Nucleus accumbens (tissue), 56 donors: ENCODE measurements at regions not wholly inside any gene's neighbourhood (a gene's known extent, or its start where the extent isn't known, plus 50 kb on each side); places are given as distances from the start of the nearest gene placed in this dataset.
A peak's percentile ranks its signal among the peaks of the same experiment; 100 is the strongest.

Experiments
- DNase-seq, 56 donors: peaks; one replicate each; lab custom pipeline; 2025; lab: John Stamatoyannopoulos, UW

DNA sequence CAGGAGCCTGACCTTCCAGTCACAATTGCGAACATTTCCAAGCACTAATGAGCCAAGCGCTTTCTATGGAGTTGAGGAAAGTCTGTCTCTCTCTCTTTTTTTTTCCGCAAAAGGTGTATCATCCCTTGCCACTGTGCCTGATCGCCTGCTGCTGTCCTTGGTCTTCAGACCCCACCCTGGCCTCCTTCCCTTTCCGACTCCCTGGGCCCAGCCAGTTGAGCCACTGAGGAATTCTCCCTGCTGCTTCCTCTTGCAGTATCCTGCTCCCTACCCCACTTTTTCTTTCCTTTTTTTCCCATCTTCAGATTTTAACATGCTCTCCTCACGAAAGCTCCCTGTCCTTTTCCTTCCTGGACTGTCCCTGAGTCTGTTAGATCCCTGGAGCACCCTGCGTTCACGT, 396.5 kb upstream of the C2CD4B start:
- no peak for DNase-seq

DNA sequence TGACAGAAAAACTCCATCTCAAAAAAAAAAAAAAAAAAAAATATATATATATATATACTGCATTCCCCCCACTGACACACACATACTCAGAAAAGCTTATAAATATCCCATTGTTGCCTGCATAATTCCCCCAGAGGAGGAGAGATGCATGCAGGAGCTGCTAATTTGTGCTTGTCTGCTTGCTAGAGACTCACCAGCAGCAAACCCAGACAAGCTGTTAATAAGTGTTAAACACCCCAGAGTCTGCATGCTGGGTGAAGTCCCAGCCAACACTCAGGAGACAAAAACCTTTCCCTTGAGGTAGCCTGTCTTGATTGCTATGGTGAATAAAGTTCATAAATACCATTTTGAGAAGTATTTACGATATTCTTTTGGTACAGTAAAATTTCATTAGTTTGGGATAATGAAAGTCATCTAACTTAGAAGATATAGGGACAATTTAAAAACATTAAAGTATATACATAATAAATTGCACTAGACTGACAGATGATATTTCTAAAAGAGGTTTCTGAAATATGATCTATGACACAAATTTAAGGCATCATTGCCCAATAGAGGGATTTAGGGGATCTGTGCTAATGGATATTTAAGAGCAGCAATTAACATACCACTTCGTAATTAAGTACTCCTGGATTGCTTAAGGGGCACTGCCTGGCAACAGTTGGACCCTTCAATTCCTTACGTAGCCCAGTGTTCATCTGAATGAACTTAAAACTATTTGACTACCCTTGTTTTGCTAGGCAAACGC, 400.0 kb upstream of the C2CD4B start:
- DNase-seq, result no peak

DNA sequence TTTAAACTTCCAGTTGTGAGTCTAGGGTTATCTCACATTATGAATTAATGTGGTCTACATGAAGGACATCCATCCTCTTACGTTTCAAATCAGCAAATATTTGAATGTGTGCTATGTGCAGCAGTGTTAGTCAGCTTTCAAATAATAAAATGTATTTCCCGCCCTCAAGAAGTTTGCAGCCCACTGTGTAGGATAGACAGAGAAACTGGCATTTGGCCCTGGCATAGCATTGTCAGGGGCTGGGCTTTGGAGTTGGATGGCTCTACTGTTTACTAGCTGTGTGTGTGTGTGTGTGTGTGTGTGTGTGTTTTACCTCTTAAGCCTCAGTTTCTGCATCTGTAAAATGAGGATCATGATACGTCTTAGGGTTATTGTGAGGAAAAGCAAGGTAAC, 400.5 kb upstream of the C2CD4B start:
- DNase-seq, result no peak

- no peak for DNase-seq
Observed at GRCh38 chr15:62566248-62566647, 401.2 kb upstream of the C2CD4B start.

DNA sequence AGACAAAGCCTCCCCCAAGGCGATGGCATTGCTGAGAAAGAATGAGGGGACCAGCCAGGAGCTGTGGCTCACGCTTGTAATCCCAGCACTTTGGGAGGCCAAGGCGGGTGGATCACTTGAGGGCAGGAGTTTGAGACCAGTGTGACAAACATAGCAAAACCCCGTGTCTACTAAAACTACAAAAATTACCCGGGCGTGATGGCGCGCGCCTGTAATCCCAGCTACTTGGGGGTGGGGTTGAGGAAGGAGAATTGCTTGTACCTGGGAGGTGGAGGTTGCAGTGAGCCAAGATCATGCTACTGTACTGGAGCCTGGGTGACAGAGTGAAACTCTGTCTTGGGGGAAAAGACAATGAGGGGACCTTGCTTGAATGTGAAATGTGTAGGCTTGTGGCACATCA, 402.4 kb upstream of the C2CD4B start:
- DNase-seq, result no peak

- DNase-seq, result no peak
Observed at GRCh38 chr15:62568004-62568403, 402.9 kb upstream of the C2CD4B start.

GRCh38 chr15:62568702-62569101, 403.6 kb upstream of the C2CD4B start:
- no peak for DNase-seq

DNA sequence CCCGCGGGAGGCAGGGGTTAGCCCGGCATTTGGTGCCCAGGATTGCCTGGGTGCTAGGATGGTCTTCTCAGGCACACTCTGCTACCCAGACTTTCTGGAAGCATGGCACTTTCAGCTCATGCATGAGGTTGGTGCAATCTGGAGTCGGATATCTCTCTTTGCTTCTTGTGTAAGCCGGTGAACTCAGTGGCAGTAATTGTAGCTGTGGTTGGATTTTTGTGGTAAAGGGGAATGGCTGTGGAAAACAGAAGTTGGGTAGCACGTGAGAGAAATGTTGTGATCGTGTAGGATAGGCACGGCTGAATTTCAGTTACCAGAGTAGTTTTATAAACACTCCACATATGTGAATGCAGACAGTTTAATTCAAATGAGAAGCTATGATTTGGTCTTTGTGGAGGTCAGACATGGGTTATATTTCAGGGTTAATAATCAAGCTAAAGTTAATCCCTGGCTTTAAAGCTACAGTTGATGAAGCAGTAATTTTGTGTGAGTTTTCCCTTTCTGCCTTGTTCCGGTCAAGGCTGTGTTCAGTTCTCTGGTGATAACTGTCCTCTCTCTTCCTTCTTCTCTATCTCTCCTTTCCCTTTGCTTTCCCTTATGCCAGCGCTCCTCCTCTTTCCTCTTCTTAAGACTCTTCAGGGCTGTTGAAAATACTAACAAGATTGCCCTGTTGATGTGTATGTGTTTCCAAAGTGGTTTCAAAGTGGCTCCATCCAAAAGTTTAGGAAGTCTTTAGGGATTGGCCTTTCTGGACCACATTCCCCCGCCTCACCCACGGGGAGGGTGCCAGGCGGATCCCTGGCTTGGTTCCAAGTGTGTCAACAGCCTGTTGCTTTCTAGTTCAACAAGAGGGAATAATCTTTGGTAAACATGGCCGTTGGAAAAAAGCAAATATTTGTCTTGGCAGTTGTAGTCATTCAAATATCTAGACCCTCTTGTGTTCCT, 404.6 kb upstream of the C2CD4B start:
- peak in 10 of 56 donors; percentile 1 to 56 (median 26) for DNase-seq

- no peak for DNase-seq
Observed at GRCh38 chr15:62570405-62570783, 405.3 kb upstream of the C2CD4B start.

GRCh38 chr15:62571072-62571471, 406.0 kb upstream of the C2CD4B start:
- DNase-seq, result no peak

- no peak for DNase-seq
Observed at GRCh38 chr15:62572797-62573196, 407.7 kb upstream of the C2CD4B start.

- DNase-seq, result no peak
Observed at GRCh38 chr15:62573876-62574275, 408.8 kb upstream of the C2CD4B start.

DNA sequence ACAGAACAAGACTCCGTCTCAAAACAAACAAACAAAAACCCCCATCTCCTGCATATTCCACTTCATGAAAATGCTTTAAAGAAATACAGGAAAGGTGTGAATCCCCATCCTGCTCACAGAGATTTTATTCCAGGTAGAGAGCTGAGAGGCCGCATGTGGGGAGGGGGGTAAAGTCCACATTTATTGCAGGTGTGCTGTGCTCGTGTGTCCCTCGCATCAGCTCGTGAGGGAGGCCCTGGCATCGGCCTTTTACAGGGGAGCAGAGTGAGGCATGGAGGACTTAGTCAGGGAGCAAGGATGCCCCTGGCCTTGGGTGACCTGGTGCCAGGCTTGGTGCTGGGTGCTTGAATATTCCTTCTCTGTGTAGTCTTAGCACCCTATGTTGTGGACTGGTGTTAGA, 413.5 kb upstream of the C2CD4B start:
- no peak for DNase-seq

DNA sequence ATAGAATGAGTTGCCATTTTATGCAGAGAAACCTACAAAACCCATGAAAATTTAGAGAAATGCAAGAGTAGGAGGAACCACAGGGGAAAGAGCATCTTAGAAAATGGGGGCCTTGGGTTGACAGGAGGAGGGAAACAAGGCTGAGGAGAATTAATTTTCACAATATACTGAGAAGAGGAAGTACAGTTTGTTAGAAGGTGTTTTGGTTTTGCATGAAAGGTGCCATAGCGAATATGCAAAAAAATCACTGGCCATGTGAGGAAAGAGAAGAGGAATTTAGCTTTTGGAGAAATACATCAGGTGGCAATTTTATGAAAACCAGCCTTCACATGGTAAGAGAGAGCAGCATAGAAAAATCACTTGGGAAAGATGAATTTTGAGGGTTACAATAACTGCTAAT, 413.9 kb upstream of the C2CD4B start:
- no peak for DNase-seq

DNA sequence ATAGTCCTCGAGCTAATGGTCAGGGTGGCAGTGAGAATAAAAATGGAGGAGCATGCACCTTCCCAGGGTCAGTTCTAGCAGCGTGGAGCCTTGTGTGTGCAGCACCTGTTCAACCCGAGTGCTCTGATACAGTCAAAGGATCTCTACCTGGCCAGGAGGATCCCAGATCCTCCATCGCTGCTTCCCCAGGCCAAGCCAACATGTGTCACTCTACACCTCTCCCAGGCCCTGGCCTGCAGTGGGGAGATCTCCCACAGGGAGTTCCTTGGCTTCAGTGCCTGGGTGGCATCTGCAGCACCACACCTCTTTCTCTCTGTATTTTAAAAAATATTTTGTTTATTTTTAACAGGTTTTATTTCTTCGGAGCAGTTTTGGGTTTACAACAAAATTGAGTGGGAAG, 414.8 kb upstream of the C2CD4B start:
- DNase-seq, result no peak

DNA sequence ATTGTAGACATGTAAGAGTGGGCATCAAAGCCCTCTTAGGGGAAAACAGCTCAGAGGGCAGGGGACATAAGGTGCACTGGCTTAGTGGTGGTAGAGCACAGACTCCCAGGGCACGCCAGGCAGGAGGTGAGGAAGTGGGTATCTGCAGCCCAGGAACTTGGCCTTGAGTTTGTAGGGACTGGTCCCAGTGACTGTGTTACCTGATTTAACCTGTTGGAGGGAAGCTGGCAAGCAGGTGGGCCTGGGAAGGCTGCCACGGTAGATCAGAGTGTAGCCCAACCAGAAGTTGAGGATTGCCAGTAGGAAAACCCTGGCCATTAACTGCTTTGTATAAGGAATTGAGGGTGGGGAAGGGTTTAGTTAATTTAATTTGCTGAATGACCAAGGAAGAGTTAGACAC, 417.5 kb upstream of the C2CD4B start:
- DNase-seq, result no peak

- no peak for DNase-seq
Observed at GRCh38 chr15:62584301-62585235, 419.5 kb upstream of the C2CD4B start.

DNA sequence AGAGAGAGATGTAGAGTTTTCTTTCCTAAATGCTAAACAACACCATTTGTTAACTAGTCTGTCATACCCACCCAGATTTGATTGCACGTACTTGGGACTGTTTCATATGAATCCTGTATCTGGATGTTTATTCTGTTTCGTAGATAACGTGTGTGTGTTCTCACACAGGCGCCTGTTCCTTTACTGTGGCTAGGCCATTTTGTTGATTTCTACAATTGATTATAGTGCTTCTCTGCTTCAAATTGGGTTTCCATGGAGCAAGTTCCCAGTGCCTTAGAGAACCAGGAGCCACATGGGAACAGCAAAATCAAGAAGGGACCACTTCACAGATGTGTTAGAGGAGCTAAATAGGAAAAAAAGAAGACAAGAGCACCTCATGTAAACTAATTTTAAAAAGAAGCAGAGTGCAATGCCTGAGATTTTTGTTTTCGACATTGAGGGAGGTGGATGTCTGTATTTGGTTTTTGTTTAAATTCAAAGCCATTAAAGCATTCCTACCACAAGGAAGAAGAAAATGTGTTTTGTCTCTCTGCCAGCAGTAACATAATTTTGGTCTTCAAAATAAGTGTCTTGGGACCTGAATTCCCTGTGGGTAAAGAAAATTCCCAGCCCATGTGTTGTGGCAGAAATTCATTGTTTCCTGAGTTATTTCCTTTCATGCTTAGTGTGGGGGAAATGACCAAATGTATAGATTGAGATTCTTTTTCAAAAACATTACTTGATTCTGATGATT, 424.0 kb upstream of the C2CD4B start:
- no peak for DNase-seq

DNA sequence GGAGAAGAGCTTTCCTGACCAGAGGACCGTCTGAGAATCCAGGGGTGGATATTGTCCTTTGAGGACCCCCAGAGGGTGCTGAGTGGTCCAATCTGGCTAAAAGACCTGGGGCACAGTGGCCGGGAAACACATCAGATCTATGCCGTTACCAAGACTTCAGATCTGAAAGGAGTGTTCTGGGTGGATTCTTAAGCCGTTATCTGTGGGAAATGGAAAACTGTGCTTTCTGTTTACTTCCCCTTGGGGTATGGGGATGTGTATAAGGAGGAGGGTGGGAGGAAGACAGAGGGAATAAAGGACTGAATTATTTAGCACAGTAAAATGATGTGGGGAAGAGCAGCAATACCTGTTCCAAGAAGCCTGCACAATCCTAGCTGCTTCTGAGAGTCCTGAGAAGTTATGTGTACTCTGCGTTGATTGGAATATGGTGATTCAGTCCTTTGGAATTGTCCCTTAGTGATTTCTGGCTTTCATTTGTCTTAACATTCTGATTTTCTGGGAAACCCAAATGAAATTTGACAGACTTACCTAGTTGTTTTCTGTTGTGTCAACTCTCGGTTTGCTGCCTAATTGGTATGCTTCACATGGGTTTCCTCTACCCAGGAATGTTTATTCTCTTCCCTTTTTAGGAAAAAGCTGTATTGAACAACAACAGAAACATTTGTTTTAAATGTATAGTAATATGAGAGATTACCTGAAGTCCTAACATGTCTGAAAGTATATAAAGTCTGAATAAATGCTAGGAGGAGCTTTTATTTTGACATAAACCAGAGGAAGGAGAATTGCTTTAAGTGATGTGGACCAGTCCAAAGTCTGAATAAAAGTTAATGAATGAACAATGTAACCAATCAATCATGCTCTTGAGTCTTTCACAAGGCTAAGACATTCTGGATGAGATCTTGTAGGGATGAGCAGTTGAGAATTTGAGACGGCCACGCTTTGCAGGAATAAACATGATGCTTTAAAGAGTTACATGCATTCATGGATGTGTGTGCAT, 427.1 kb upstream of the C2CD4B start:
- DNase-seq, result no peak
